ENCODE measurements at regions not wholly inside any gene's neighbourhood (a gene's known extent, or its start where the extent isn't known, plus 50 kb on each side); places are given as distances from the start of the nearest gene placed in this dataset.

GRCh38 chr20:22320245-22320915 lies 264.0 kb downstream of the FOXA2 start:
- no peak overlapping the region for H3K4me3 ChIP-seq (ENCODE audit: low read depth, low read length)
- no peak for DNase-seq (ENCODE audit: low read depth)
- no peak for TF ChIP-seq CTCF (IDR thresholded peaks at IDR 0.05; ENCODE audit: control insufficient read depth, extremely low read depth, insufficient read depth)

DNA sequence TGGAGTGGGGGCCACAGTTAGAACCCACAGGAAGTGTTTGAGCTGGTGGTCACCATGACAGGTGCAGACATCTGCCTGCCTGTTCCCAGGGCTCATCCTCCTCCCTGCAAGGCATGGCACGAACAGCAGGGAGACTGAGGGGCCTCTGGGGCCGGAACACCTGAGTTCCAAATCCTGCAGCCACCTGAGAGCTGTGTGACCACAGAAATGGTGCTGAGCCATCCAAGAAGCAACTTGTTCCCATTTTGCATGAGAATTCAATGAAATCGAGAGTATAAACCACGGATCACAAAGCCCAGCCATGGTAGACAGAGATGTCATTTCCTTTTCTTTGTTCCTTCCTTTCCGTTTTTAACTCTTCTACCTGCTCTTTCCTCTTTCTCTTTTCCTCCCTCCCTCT lies 268.6 kb downstream of the FOXA2 start:
- TF ChIP-seq CTCF (IDR thresholded peaks at IDR 0.05; ENCODE audit: control insufficient read depth, extremely low read depth, insufficient read depth) = no peak
- no peak for DNase-seq (ENCODE audit: low read depth)
- no peak overlapping the region for H3K4me3 ChIP-seq (ENCODE audit: low read depth, low read length)

DNA sequence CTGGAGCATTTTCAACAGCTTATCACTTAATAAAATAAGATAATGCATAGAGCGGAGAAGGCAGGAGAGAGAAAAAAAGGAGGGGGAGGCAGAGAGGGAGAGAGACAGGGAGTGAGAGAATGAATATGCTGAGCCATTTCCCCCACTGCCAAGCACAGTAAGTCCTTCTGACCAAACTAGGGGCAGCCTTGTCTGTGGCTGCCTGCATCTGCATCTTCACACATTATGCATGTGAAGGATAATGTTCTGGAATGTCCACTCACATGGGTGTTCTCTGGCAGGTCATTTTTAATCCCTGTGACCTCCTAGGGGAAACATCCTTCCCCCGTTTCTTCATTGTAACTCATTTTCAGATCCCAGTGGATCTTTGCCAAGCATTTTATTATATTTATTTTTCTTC lies 269.3 kb downstream of the FOXA2 start:
- no peak for DNase-seq (ENCODE audit: low read depth)
- no peak overlapping the region for H3K4me3 ChIP-seq (ENCODE audit: low read depth, low read length)
- TF ChIP-seq CTCF (IDR thresholded peaks at IDR 0.05; ENCODE audit: control insufficient read depth, extremely low read depth, insufficient read depth) = no peak

GRCh38 chr20:22312744-22313346 lies 271.5 kb downstream of the FOXA2 start:
- H3K4me3 ChIP-seq (ENCODE audit: low read depth, low read length) = no peak overlapping the region
- TF ChIP-seq CTCF (IDR thresholded peaks at IDR 0.05; ENCODE audit: control insufficient read depth, extremely low read depth, insufficient read depth) = peak; percentile 70
- DNase-seq (ENCODE audit: low read depth) = peak; percentile 26

DNA sequence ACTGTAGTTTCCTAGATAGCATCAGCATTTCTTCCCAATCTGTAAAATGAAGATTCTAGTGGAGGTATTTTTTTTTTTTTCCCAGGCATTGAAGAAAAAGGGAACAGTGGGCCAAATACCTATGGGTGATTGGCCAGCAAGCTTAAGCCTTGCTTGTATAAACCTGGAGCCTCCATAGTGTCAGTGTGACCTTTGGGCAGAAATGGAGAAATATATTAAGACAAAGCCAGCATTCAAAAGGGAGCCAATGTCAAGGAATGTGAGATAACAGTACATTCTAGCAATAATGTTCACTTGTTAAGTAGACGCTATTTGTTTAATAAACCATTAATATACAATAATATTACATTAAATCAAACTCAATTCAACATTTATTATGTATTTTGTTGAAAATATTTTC lies 275.4 kb downstream of the FOXA2 start:
- no peak for DNase-seq (ENCODE audit: low read depth)
- H3K4me3 ChIP-seq (ENCODE audit: low read depth, low read length) = no peak overlapping the region
- no peak for TF ChIP-seq CTCF (IDR thresholded peaks at IDR 0.05; ENCODE audit: control insufficient read depth, extremely low read depth, insufficient read depth)

- no peak for TF ChIP-seq CTCF (IDR thresholded peaks at IDR 0.05; ENCODE audit: control insufficient read depth, extremely low read depth, insufficient read depth)
- DNase-seq (ENCODE audit: low read depth) = no peak
Observed at GRCh38 chr20:22307409-22307808, 277.0 kb downstream of the FOXA2 start.

DNA sequence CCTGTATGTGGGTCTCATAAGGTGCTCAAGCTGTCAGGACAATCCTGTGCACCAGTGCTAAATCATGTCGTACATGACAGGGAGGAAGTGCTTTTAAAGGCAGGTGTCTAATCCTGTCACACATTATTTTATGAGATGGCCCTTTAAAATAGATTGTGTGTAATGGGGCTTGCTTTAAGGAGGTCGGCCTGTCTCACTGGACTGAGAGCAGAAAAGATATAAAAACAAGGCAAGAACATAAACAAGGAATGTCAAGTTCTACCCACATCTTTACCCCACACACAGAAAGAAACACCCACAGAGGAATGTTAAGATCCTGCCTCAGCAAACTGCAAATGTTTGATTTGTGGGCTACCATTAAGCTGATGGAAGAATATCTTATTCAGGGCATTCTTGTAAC lies 279.0 kb downstream of the FOXA2 start:
- H3K4me3 ChIP-seq (ENCODE audit: low read depth, low read length) = no peak overlapping the region

More at GRCh38 chr20:22307409-22307808, 277.0 kb downstream of the FOXA2 start:
- H3K4me3 ChIP-seq (ENCODE audit: low read depth, low read length) = no peak overlapping the region

More for the DNA sequence above, 279.0 kb downstream of the FOXA2 start:
- no peak for DNase-seq (ENCODE audit: low read depth)
- no peak for TF ChIP-seq CTCF (IDR thresholded peaks at IDR 0.05; ENCODE audit: control insufficient read depth, extremely low read depth, insufficient read depth)
